MM.1S (cell line): ENCODE measurements at regions not wholly inside any gene's neighbourhood (a gene's known extent, or its start where the extent isn't known, plus 50 kb on each side); places are given as distances from the start of the nearest gene placed in this dataset.

Source experiments
- EZH2 ChIP-seq: fragments of 300-600 bp; sonication (generic); optimal IDR thresholded peaks from 2 replicates; pipeline ENCODE3; 2017; ENCODE audit warnings: low read depth, mild to moderate bottlenecking, antibody characterized with exemption, low read length, mixed read lengths
- TF ChIP-seq, protein P1 (sequence below): fragments of 300-600 bp; sonication (generic); IDR thresholded peaks from 2 replicates; pipeline ENCODE4 v1.5.1; 2016; ENCODE audit warnings: antibody characterized with exemption, low read length, mixed read lengths

DNA sequence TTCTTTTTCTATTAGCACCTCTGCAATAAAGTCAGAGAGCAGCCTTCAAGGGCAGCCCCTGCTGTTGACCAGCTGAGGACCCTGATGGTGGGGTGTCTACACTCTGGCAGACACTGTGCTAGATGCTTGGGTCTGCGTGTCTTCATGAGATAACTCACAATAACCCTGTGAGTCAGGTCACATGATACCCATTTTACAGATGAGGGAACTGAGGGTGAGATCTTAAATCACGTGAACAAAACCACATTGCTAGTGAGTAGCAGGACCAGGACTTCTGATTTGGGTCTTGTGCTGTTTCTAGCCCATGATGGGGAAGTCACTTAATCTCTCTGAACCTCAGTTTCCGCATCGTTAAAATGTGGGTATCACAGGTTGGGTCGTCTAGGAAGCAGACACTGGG, 118.5 kb upstream of the LIPC start:
- TF ChIP-seq, protein P1, sequence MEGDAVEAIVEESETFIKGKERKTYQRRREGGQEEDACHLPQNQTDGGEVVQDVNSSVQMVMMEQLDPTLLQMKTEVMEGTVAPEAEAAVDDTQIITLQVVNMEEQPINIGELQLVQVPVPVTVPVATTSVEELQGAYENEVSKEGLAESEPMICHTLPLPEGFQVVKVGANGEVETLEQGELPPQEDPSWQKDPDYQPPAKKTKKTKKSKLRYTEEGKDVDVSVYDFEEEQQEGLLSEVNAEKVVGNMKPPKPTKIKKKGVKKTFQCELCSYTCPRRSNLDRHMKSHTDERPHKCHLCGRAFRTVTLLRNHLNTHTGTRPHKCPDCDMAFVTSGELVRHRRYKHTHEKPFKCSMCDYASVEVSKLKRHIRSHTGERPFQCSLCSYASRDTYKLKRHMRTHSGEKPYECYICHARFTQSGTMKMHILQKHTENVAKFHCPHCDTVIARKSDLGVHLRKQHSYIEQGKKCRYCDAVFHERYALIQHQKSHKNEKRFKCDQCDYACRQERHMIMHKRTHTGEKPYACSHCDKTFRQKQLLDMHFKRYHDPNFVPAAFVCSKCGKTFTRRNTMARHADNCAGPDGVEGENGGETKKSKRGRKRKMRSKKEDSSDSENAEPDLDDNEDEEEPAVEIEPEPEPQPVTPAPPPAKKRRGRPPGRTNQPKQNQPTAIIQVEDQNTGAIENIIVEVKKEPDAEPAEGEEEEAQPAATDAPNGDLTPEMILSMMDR, result no peak
- TF ChIP-seq EZH2, result no peak
